ENCODE measurements at regions not wholly inside any gene's neighbourhood (a gene's known extent, or its start where the extent isn't known, plus 50 kb on each side); places are given as distances from the start of the nearest gene placed in this dataset.
"Not testable (repeated sequence)": the region's sequence is repeated elsewhere in the genome, so short reads cannot be mapped to it uniquely, and the experiment has no call there.

GRCh38 chr12:19819231-19819630 lies 379.9 kb downstream of the AEBP2 start:
- no peak overlapping the region for H3K27ac ChIP-seq
- no peak for DNase-seq
- no peak overlapping the region for H3K9ac ChIP-seq (ENCODE audit: low read depth in 2 of 2, low read length in 2 of 2)
- H3K9me3 ChIP-seq, result no peaks in the 10 kb centered on the region
- intact Hi-C loops (cut with DNase I), result no loop called here
- no peaks in the 10 kb centered on the region for H3K27me3 ChIP-seq
- H3K4me1 ChIP-seq, result no peaks in the 10 kb centered on the region
- TF ChIP-seq, protein P1, sequence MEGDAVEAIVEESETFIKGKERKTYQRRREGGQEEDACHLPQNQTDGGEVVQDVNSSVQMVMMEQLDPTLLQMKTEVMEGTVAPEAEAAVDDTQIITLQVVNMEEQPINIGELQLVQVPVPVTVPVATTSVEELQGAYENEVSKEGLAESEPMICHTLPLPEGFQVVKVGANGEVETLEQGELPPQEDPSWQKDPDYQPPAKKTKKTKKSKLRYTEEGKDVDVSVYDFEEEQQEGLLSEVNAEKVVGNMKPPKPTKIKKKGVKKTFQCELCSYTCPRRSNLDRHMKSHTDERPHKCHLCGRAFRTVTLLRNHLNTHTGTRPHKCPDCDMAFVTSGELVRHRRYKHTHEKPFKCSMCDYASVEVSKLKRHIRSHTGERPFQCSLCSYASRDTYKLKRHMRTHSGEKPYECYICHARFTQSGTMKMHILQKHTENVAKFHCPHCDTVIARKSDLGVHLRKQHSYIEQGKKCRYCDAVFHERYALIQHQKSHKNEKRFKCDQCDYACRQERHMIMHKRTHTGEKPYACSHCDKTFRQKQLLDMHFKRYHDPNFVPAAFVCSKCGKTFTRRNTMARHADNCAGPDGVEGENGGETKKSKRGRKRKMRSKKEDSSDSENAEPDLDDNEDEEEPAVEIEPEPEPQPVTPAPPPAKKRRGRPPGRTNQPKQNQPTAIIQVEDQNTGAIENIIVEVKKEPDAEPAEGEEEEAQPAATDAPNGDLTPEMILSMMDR (IDR thresholded peaks at IDR 0.05), result no peak
- no peaks in the 10 kb centered on the region for H3K36me3 ChIP-seq
- H3K4me3 ChIP-seq, result no peak overlapping the region

DNA sequence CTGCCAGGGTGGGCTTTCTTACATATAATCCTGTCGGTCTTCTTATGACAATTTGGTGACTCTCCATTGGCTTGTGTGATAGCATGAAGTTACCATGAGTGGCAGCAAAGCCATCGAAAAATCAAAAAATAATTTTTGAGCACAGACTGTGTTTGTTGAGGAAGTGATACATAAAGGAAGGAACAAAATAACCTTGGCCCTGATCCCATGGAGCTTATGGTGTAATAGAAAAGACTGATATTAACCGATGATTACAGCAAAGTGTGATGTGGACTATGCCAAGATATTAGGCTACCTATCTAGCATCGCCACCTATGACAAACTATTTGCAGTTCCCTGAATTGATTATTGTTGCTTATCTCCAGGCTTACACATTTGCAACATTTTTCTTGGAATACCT lies 383.2 kb downstream of the AEBP2 start:
- TF ChIP-seq, protein P1 (IDR thresholded peaks at IDR 0.05), result no peak
- DNase-seq, result no peak
- Histone ChIP-seq H3K9me3 (no peaks in the 10 kb centered on the region), H3K4me3 (no peak overlapping the region), H3K36me3 (no peaks in the 10 kb centered on the region), H3K4me1 (no peaks in the 10 kb centered on the region), H3K27ac (no peak overlapping the region), H3K9ac (ENCODE audit: low read depth in 2 of 2, low read length in 2 of 2) (no peak overlapping the region), H3K27me3 (no peaks in the 10 kb centered on the region)
- intact Hi-C loops (cut with DNase I), result no loop called here

GRCh38 chr12:19823326-19823725 lies 384.0 kb downstream of the AEBP2 start:
- H3K4me3 ChIP-seq; H3K27me3 ChIP-seq; H3K36me3 ChIP-seq; DNase-seq; H3K9me3 ChIP-seq; H3K4me1 ChIP-seq; H3K27ac ChIP-seq; H3K9ac ChIP-seq (ENCODE audit: low read depth in 2 of 2, low read length in 2 of 2); intact Hi-C loops (cut with DNase I): not testable (repeated sequence)

- H3K27me3 ChIP-seq, result no peaks in the 10 kb centered on the region
- DNase-seq, result no peak
These were observed 387.8 kb downstream of the AEBP2 start for GRCh38 chr12:19826980-19827550.

GRCh38 chr12:19829100-19829853 lies 390.0 kb downstream of the AEBP2 start:
- no peaks in the 10 kb centered on the region for H3K9me3 ChIP-seq
- TF ChIP-seq, protein P1 (IDR thresholded peaks at IDR 0.05), result no peak
- no peaks in the 10 kb centered on the region for H3K27me3 ChIP-seq
- no peak overlapping the region for H3K27ac ChIP-seq
- H3K9ac ChIP-seq (ENCODE audit: low read depth in 2 of 2, low read length in 2 of 2), result no peak overlapping the region
- intact Hi-C loops (cut with DNase I), result no loop called here
- no peak overlapping the region for H3K4me3 ChIP-seq
- DNase-seq, result no peak
- H3K4me1 ChIP-seq, result no peaks in the 10 kb centered on the region
- H3K36me3 ChIP-seq, result no peaks in the 10 kb centered on the region

More at GRCh38 chr12:19826980-19827550, 387.8 kb downstream of the AEBP2 start:
- TF ChIP-seq, protein P1 (IDR thresholded peaks at IDR 0.05), result no peak
- H3K4me1 ChIP-seq, result no peaks in the 10 kb centered on the region
- intact Hi-C loops (cut with DNase I), result no loop called here
- no peaks in the 10 kb centered on the region for H3K9me3 ChIP-seq
- H3K4me3 ChIP-seq, result no peak overlapping the region
- no peak overlapping the region for H3K9ac ChIP-seq (ENCODE audit: low read depth in 2 of 2, low read length in 2 of 2)
- no peaks in the 10 kb centered on the region for H3K36me3 ChIP-seq
- H3K27ac ChIP-seq, result no peak overlapping the region

GRCh38 chr12:19830446-19830845 lies 391.2 kb downstream of the AEBP2 start:
- Histone ChIP-seq H3K4me3 (no peak overlapping the region), H3K4me1 (no peaks in the 10 kb centered on the region), H3K27me3 (no peaks in the 10 kb centered on the region), H3K36me3 (no peaks in the 10 kb centered on the region), H3K27ac (no peak overlapping the region), H3K9me3 (no peaks in the 10 kb centered on the region), H3K9ac (ENCODE audit: low read depth in 2 of 2, low read length in 2 of 2) (no peak overlapping the region)
- TF ChIP-seq, protein P1 (IDR thresholded peaks at IDR 0.05), result no peak
- intact Hi-C loops (cut with DNase I), result no loop called here
- no peak for DNase-seq

Data from colonic mucosa (tissue), 4 donors.